ENCODE measurements at regions not wholly inside any gene's neighbourhood (a gene's known extent, or its start where the extent isn't known, plus 50 kb on each side); places are given as distances from the start of the nearest gene placed in this dataset.

DNA sequence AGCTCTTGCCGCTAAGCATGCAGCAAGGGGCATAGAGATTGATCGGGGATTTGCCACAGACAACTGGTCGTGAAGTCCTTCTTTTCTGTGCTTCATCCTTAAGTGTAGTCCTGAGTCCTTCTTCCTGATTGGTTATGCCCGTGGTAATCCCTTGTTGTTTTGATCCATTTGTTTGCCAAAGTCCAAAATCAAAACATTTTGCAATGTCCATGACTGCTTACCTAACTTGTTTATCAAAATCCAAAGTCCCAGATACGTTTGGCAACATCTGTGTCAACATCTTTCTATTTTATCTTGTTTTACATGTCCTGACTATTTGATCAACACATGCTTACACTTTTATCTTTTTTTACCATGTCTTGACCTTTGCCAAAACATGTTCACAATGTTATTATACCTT, 229.0 kb upstream of the ZNF804A start:
- Histone ChIP-seq H3K79me2 (ENCODE audit: insufficient read depth, low read length) (no peaks in the 10 kb centered on the region), H3K4me3 (ENCODE audit: low read depth, low read length, poor library complexity, severe bottlenecking) (no peak overlapping the region), H3K4me2 (ENCODE audit: low read length) (no peak overlapping the region), H3K9ac (ENCODE audit: low read length) (no peak overlapping the region), H3K4me1 (ENCODE audit: insufficient read depth, low read length, severe bottlenecking) (peaks cover 6% of the 10 kb centered on the region), H3K27me3 (ENCODE audit: insufficient read depth, low read length) (no peaks in the 10 kb centered on the region), H3F3A (ENCODE audit: insufficient read depth, low read length) (no peaks in the 10 kb centered on the region), H3K36me3 (ENCODE audit: insufficient read depth, low read length) (no peaks in the 10 kb centered on the region; the same call in 1 of the 2 replicates), H3K9me2 (ENCODE audit: low read depth, low read length) (no peaks in the 10 kb centered on the region), H2AFZ (ENCODE audit: low read length) (no peak overlapping the region), H3K9me3 (ENCODE audit: low read length) (peaks cover 20% of the 10 kb centered on the region), H4K20me1 (ENCODE audit: insufficient read depth, low read length) (no peaks in the 10 kb centered on the region), H3K27ac (ENCODE audit: low read depth, low read length, poor library complexity, severe bottlenecking) (no peak overlapping the region)
- TF ChIP-seq, protein P1, sequence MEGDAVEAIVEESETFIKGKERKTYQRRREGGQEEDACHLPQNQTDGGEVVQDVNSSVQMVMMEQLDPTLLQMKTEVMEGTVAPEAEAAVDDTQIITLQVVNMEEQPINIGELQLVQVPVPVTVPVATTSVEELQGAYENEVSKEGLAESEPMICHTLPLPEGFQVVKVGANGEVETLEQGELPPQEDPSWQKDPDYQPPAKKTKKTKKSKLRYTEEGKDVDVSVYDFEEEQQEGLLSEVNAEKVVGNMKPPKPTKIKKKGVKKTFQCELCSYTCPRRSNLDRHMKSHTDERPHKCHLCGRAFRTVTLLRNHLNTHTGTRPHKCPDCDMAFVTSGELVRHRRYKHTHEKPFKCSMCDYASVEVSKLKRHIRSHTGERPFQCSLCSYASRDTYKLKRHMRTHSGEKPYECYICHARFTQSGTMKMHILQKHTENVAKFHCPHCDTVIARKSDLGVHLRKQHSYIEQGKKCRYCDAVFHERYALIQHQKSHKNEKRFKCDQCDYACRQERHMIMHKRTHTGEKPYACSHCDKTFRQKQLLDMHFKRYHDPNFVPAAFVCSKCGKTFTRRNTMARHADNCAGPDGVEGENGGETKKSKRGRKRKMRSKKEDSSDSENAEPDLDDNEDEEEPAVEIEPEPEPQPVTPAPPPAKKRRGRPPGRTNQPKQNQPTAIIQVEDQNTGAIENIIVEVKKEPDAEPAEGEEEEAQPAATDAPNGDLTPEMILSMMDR (IDR thresholded peaks at IDR 0.05; ENCODE audit: low read length) = no peak
- TF ChIP-seq EZH2 (IDR thresholded peaks at IDR 0.05; ENCODE audit: borderline replicate concordance, low read length) = no peak

DNA sequence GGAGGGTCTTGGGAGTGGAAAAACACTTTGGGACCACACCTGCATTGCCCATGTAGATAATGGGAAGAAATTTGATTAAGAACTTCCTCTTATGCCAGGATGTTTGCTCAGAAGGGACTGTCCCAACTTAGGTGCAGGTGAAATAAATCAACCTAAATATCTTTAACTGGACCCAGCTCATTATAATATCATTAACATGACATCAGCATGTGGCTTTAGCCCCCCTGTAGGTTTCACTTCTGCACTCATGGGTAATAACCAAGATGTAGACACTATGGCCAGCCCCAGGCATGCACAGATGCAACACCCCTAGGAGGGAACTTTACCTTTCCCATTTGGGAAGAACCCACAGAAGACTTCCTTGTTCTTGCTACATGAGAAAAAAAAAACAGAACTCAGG, 227.4 kb upstream of the ZNF804A start:
- no peaks in the 10 kb centered on the region; the same call in 1 of the 2 replicates for H3K36me3 ChIP-seq (ENCODE audit: insufficient read depth, low read length)
- H3K9me3 ChIP-seq (ENCODE audit: low read length) = peaks cover 24% of the 10 kb centered on the region
- H3K9ac ChIP-seq (ENCODE audit: low read length) = no peak overlapping the region
- H2AFZ ChIP-seq (ENCODE audit: low read length) = no peak overlapping the region
- no peak for TF ChIP-seq EZH2 (IDR thresholded peaks at IDR 0.05; ENCODE audit: borderline replicate concordance, low read length)
- TF ChIP-seq, protein P1 (IDR thresholded peaks at IDR 0.05; ENCODE audit: low read length) = no peak
- no peak overlapping the region for H3K4me2 ChIP-seq (ENCODE audit: low read length)
- no peaks in the 10 kb centered on the region for H3F3A ChIP-seq (ENCODE audit: insufficient read depth, low read length)
- no peaks in the 10 kb centered on the region for H3K9me2 ChIP-seq (ENCODE audit: low read depth, low read length)
- no peaks in the 10 kb centered on the region for H3K27me3 ChIP-seq (ENCODE audit: insufficient read depth, low read length)
- no peaks in the 10 kb centered on the region for H3K79me2 ChIP-seq (ENCODE audit: insufficient read depth, low read length)
- H3K4me3 ChIP-seq (ENCODE audit: low read depth, low read length, poor library complexity, severe bottlenecking) = no peak overlapping the region
- no peak overlapping the region for H3K27ac ChIP-seq (ENCODE audit: low read depth, low read length, poor library complexity, severe bottlenecking)
- peaks cover 5% of the 10 kb centered on the region for H3K4me1 ChIP-seq (ENCODE audit: insufficient read depth, low read length, severe bottlenecking)
- H4K20me1 ChIP-seq (ENCODE audit: insufficient read depth, low read length) = no peaks in the 10 kb centered on the region

DNA sequence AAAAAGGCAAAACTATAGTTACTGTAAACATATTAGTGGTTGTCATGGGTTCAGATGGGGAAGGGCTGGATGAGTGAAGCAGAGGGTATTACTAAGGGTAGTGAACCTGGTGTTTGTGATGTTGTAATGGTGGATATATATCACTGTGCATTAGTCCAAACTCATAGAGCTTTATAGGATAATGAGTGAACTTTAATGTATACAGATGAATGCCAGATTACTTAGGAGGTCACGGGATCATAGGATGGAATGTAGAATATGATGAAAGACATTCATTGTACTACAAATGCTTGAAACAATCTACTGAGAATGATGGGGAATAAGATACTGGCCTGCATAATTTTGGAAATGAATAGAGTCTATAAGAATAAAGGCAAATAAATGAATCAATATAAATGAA, 226.7 kb upstream of the ZNF804A start:
- Histone ChIP-seq H3F3A (ENCODE audit: insufficient read depth, low read length) (no peaks in the 10 kb centered on the region), H2AFZ (ENCODE audit: low read length) (peak overlapping the region; percentile 49; the same call in 1 of the 2 replicates)

More for the DNA sequence above, 226.7 kb upstream of the ZNF804A start:
- Histone ChIP-seq H3K27me3 (ENCODE audit: insufficient read depth, low read length) (no peaks in the 10 kb centered on the region), H3K27ac (ENCODE audit: low read depth, low read length, poor library complexity, severe bottlenecking) (no peak overlapping the region), H3K4me3 (ENCODE audit: low read depth, low read length, poor library complexity, severe bottlenecking) (no peak overlapping the region), H3K9me3 (ENCODE audit: low read length) (peaks cover 24% of the 10 kb centered on the region), H3K36me3 (ENCODE audit: insufficient read depth, low read length) (no peaks in the 10 kb centered on the region; the same call in 1 of the 2 replicates), H3K4me1 (ENCODE audit: insufficient read depth, low read length, severe bottlenecking) (peaks cover 5% of the 10 kb centered on the region), H3K79me2 (ENCODE audit: insufficient read depth, low read length) (no peaks in the 10 kb centered on the region), H3K9ac (ENCODE audit: low read length) (no peak overlapping the region), H4K20me1 (ENCODE audit: insufficient read depth, low read length) (no peaks in the 10 kb centered on the region), H3K9me2 (ENCODE audit: low read depth, low read length) (no peaks in the 10 kb centered on the region), H3K4me2 (ENCODE audit: low read length) (no peak overlapping the region)
- no peak for TF ChIP-seq EZH2 (IDR thresholded peaks at IDR 0.05; ENCODE audit: borderline replicate concordance, low read length)
- TF ChIP-seq, protein P1 (IDR thresholded peaks at IDR 0.05; ENCODE audit: low read length) = no peak

Measured in OCI-LY1 (cell line).